ENCODE measurements at regions not wholly inside any gene's neighbourhood (a gene's known extent, or its start where the extent isn't known, plus 50 kb on each side); places are given as distances from the start of the nearest gene placed in this dataset.

GRCh38 chr7:81070956-81071355 is 152.1 kb upstream of the SEMA3C start:
- no peak for TF ChIP-seq CEBPB (IDR thresholded peaks at IDR 0.05)
- TF ChIP-seq YY1 (IDR thresholded peaks at IDR 0.05; ENCODE audit: low read depth): no peak
- no peak for TF ChIP-seq NFIC (IDR thresholded peaks at IDR 0.05)

Data from Ishikawa (cell line).